Activated CD4-positive, alpha-beta memory T cell treated with anti-CD3 and anti-CD28 coated beads for 36 hours (primary cell): ENCODE measurements at regions not wholly inside any gene's neighbourhood (a gene's known extent, or its start where the extent isn't known, plus 50 kb on each side); places are given as distances from the start of the nearest gene placed in this dataset.
"Not testable (repeated sequence)": the region's sequence is repeated elsewhere in the genome, so short reads cannot be mapped to it uniquely, and the experiment has no call there.

Experiments used
- CTCF ChIA-PET: fragments of 350-600 bp; sonication (Branson Sonifier 250); formaldehyde crosslinking; loops from one replicate; lab custom pipeline; 2021; ENCODE audit warnings: antibody characterized with exemption, inconsistent platforms; lab: Charles Lee
- POLR2A ChIA-PET: fragments of 350-600 bp; sonication (Branson Sonifier 250); formaldehyde crosslinking; loops from one replicate; lab custom pipeline; 2021; ENCODE audit warnings: antibody characterized with exemption; lab: Charles Lee
- DNase-seq: peaks from one replicate; pipeline ENCODE4 v3.0.0-alpha.2; 2020
- H3K27ac Mint-ChIP-seq: one replicate; pipeline ENCODE4 v1.8.0; 2021; ENCODE audit warnings: mixed read lengths
- H3K27me3 Mint-ChIP-seq: one replicate; pipeline ENCODE4 v1.8.0; 2021; ENCODE audit warnings: mixed read lengths
- H3K36me3 Mint-ChIP-seq: one replicate; pipeline ENCODE4 v1.8.0; 2021; ENCODE audit warnings: mixed read lengths
- H3K4me1 Mint-ChIP-seq: one replicate; pipeline ENCODE4 v1.8.0; 2021; ENCODE audit warnings: low read depth, mixed read lengths
- H3K4me3 Mint-ChIP-seq: one replicate; pipeline ENCODE4 v1.8.0; 2021; ENCODE audit warnings: mild to moderate bottlenecking, mixed read lengths
- H3K9me3 Mint-ChIP-seq: one replicate; pipeline ENCODE4 v1.8.0; 2021; ENCODE audit warnings: mixed read lengths
- intact Hi-C: fragments of 100-400 bp; cut with micrococcal nuclease; formaldehyde crosslinking; loops from one replicate; pipeline ENCODE4 v1.15.1; 2023

DNA sequence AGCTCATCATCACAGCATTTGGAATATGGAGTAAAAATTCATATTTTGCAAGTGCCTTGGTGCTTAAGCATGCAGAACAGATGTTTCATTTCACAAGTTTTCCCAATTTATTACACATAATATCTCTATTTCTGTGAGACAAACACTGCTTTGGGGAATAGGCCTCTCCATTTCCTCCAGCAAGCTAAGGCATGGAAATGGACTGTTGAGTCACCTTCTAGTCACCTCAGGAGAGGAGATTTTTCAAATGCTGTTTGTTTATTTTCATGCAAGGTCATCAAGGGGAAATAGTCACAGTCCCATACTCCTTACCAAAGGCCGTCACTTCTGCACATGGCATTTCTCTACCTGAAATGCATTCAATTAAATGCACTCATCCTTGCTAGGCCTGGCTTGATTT lies 57.4 kb upstream of the NUTM2D start:
- H3K4me1 Mint-ChIP-seq, intact Hi-C loops, H3K9me3 Mint-ChIP-seq, POLR2A ChIA-PET, H3K27me3 Mint-ChIP-seq, H3K4me3 Mint-ChIP-seq, H3K27ac Mint-ChIP-seq, H3K36me3 Mint-ChIP-seq, DNase-seq, CTCF ChIA-PET: not testable (repeated sequence)

DNA sequence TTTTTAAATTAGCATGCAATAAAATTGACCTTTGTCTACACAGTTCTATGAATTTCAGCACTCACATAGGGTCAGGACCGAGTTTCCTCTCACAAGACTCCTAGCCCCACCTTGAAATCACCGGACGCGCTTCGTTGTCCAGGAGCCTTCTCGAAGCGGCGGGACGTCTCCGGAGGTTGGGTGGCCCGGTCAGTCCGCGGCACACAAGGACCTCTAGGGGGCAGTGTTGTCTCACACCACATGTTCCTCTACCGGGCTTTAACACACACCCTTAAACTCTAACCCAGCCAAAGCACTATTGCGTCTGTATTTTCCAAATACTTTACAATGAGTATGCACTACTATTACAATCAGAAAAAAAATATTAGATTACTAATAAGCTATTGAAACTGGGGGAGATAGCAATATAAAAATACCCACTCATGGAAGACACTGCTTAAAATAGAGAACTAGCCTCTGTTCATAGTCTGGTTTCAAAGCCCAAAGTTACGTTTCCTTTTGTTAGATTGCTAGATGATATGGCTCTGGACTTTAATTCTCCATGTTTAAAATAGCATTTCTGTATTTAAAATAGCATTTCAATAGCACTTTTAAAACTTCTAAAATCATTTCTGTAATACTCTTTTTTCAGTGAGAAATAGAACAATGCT lies 56.0 kb upstream of the NUTM2D start:
- H3K4me1 Mint-ChIP-seq, H3K4me3 Mint-ChIP-seq, H3K9me3 Mint-ChIP-seq, CTCF ChIA-PET, POLR2A ChIA-PET, H3K36me3 Mint-ChIP-seq, H3K27me3 Mint-ChIP-seq, H3K27ac Mint-ChIP-seq, intact Hi-C loops: not testable (repeated sequence)
- DNase-seq, result peak; percentile 52

DNA sequence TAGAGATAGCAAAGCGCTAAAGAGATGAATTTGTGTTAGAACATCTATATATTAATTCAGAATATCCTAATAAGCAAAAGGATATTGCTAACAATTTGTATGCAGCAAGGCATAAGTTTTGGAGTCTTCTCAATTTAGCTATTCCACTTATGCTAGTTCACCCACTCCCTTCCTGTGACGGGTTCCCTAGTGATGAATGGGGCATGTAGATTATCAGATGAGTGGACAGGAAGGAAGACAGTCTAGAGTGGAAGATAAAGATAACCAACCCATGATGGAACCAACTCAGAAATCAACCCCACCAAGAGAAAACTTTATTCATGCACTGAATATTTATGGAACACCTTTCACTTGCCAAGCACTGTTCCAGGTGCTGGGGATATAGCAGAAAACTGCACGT lies 55.4 kb upstream of the NUTM2D start:
- POLR2A ChIA-PET, CTCF ChIA-PET, H3K27me3 Mint-ChIP-seq: not testable (repeated sequence)

DNA sequence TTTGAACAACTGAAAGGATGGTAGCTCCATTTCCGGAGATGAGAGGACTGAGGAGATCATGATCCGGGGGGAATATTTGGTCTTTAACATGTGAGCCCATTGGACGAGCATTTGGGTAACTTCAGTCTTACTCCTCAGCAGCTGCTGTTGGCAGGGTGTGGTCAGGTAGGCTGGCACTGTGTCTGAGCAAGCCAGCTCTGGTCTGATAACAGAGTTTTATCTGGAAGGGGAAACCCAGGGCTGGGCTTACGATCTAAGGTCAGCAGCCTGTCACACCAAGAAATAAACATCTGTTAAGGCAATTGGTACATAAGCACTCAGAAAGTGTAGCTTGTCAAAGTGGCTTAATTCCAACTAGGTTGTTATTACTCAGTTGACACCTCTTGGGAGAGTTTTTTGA lies 53.8 kb upstream of the NUTM2D start:
- H3K9me3 Mint-ChIP-seq, H3K27me3 Mint-ChIP-seq, H3K27ac Mint-ChIP-seq, CTCF ChIA-PET, H3K36me3 Mint-ChIP-seq, H3K4me1 Mint-ChIP-seq, intact Hi-C loops, POLR2A ChIA-PET, DNase-seq, H3K4me3 Mint-ChIP-seq: not testable (repeated sequence)

More for the DNA sequence above, 55.4 kb upstream of the NUTM2D start:
- H3K27ac Mint-ChIP-seq, DNase-seq, H3K4me1 Mint-ChIP-seq, H3K36me3 Mint-ChIP-seq, H3K9me3 Mint-ChIP-seq, H3K4me3 Mint-ChIP-seq, intact Hi-C loops: not testable (repeated sequence)

DNA sequence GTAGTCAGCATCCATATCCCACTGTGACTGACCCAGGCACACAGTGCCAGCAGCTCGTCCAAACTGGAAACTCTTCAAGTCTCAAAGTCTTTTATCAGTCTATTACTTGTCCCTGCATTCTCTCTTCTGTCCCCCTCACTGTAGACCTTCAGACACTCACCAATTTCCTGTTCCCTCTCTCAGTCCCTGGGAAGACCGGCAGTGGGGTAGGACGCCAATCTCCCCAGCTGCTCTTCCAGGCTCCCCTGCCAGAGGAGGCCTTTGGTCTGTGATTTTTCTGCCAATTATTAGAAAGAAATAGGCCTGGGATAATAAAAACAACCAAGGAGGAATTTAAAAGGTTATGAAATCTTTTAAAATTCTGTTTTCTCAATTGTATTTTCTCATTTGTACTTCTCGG lies 50.9 kb upstream of the NUTM2D start:
- DNase-seq, H3K36me3 Mint-ChIP-seq, H3K4me3 Mint-ChIP-seq, intact Hi-C loops, CTCF ChIA-PET, POLR2A ChIA-PET, H3K4me1 Mint-ChIP-seq, H3K27ac Mint-ChIP-seq, H3K27me3 Mint-ChIP-seq, H3K9me3 Mint-ChIP-seq: not testable (repeated sequence)
